ENCODE measurements at regions not wholly inside any gene's neighbourhood (a gene's known extent, or its start where the extent isn't known, plus 50 kb on each side); places are given as distances from the start of the nearest gene placed in this dataset.
"Not testable (repeated sequence)": the region's sequence is repeated elsewhere in the genome, so short reads cannot be mapped to it uniquely, and the experiment has no call there.

DNA sequence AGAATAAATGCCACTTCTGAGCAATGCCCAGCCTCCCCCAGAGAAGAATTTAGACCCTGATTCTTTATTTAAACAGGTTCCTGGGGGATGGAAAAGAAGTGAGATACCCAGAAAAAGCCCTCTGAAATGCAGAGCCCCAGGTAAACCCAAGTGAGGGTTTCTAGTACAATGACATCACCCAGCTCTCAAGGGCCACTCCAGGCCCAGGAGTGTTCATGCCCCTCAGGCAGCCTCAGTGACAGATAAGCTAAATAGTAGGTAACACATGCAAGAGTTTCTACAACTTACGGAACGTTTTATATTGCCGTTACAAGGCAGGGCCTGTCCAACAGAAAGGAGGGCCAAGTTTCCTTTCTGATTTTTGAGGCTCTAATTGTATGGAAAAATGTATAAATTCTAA, 683.7 kb upstream of the SALL1 start:
- DNase-seq: no peak

DNA sequence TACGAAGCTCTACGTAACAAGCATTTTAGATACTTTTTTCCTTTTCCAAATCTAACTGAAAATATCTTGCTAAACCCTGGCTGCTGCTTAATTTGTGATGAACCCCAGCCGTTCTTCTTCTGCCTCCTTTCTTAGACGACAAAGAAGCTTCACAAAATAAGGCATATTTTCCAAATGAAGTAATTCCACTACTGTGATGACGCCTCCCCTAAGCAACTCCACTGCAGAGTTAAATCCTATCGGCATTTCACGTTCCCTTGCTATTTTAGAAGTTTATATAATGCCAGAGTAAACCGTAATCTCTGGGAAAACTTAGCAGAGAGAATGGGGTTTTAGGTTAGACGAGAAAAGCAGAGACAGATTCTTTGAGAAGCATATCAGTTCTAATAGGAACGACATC, 683.1 kb upstream of the SALL1 start:
- DNase-seq: no peak

DNA sequence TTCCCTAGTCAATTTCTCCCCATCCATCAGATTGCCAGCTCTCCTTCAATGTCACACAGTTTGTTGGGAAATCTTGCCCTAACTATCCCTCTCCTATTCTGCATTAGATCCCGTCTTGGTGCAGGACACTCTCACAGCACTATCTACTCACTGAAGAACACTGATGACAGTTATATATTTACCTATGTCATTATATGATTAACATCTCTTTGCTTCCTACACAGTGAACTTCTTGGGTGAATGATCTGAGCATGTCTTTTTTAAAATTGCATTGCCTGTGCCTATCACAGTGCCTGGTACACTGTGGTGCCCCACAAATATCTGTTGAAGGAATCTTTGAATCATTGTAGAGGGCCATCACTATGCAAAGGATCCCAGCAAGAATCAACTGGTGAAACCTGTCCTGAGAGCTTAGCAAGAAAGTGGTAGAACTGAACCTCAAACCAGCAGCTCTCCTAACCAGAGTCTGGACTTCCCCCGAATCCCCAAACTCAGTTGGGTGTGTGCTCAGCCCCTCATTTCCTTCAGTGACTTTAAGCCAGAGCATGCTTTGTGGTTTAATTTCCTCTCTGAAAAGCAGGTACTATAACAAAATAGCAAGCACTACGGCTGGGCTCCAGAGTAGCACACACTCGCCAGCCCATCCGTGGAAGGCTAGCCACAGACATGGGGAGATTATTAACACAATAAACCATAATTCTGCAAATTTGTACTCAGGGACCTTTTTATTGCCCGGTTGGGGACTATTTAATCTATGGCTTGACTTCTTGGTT, 680.7 kb upstream of the SALL1 start:
- DNase-seq: no peak

DNA sequence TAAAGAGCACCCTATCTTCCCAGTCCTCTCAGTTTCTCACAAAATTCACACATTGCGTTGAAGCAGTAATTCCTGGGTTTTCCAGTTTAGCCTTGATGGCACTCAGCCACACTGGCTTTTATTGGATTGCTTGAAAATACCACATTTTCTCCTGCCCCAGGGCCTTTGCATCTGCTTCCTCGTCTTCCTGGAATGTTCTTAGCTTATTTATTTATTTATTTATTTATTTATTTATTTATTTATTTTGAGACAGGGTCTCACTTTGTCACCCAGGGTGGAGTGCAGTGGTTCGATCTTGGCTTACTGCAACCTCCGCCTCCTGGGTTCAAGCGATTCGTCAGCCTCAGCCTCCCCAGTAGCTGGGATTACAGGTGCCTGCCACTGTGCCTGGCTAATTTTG, 680.0 kb upstream of the SALL1 start:
- not testable (repeated sequence) for DNase-seq

DNA sequence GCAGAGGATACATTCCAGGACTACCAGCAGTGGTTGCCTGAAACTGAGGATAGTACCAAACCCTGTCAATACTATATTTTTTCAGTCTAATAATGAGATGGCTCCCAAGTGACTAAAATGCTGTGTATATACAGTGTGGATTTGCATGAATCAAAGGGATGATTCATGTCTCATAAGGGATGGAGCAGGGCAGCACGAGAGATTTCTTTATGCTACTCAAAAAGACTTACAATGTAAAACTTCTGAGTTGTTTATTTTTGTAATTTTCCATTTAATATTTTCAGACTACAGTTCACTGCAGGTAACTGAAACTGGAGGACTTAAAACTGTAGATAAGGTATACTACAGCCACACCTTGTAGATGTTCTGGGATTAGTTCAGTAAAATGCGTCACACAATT, 674.7 kb upstream of the SALL1 start:
- no peak for DNase-seq

DNA sequence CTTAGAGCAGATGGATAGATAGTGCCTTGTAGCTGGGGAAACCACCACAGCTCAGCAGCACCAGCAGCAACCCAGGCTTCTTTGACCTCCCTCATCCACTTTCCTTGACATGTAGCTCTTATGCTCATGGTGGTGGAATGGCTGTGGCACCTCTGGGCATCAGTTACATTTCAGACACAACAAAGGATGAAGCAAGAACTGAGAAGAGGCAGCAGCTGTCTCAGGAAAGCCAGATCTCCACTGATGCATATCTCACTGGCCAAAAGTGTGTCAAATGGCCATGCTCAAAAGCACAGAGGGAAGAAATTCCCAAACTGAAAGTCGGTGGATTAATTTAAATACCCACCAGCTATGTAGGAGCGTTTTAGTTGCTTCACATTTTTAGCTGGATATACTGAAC, 671.4 kb upstream of the SALL1 start:
- DNase-seq: no peak

DNA sequence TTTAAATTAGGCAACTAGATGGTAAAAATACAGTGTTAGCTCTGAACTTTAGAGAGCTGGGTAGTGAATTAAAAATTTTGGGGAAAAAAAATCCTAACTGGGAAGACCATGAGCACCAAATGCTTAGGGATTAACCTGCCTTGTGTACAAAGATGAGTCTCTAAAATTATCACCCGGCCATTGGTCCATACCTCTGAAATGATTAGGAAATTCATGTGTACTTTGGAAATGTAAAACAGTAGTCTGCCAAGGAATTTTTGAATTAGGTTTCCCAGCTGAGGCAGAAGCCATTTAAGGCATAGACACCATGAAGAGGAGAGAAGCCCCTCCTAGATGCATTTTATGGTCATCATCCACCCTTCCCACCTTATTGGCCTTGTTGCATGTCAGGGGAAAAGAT, 670.5 kb upstream of the SALL1 start:
- DNase-seq: no peak

DNA sequence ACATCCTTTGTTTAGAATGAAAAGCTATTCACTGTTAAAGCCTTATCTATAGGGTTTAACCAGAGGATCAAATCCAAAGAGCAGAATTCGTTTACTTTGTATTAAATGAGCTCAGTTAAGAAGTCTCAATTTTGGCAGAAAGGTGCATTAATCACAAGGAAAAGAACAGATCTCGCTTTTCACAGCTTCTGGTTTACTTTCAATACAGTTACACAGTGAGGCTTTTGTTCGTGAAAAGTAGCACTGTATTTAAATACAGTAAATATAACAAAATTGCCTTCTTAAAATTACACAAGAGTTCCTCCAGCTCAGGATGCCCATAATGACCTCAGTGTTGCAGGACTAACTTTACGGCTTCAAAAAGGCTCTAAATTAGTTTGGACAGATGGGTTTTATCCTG, 669.1 kb upstream of the SALL1 start:
- no peak for DNase-seq

DNA sequence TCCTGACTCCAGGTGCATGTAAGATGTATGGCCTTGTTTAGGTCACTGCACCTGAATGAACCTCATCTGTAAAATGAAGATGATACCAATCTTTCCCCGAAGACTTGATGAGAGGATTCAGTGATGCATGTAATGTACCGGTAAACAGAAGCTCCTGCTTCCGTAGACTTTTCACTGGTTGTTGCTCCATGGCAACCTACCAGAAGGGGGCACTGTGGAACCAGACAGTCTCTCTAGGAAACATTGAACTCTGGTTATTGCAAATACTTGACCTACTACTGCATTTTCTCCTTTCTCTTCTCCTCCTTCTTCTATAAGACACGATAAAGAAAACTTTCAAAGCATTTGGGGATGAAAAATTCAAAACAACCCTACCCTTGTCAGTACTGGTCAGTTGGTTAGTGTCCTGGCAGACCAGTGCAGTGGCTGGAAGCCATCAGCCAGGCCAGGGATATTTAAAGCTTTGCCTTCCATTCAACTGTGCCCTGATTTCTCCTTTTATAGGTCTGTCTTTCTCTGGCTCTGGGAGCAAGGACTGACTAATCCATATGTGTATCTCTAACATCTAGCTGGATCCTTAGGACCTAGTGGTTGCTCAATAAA, 667.4 kb upstream of the SALL1 start:
- peak; percentile 29 for DNase-seq

DNA sequence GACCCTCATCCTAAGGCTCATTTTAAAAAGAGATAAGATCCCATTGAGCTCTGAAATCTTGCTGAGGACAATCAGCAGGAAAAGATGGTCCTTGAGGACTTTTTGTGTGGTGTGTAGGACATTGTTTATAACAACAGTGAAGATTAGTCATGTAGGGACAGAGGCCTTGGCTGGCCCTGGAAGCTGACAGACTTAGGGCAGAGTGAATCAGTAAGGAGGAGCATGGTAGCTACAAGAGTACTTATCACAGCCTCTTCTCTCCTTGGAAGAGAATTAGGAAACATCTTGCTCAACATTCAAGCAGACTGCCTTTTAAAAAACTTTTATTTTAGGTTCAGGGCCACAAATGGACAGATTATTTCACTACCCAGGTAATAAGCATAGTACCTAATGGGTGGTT, 665.9 kb upstream of the SALL1 start:
- no peak for DNase-seq

DNA sequence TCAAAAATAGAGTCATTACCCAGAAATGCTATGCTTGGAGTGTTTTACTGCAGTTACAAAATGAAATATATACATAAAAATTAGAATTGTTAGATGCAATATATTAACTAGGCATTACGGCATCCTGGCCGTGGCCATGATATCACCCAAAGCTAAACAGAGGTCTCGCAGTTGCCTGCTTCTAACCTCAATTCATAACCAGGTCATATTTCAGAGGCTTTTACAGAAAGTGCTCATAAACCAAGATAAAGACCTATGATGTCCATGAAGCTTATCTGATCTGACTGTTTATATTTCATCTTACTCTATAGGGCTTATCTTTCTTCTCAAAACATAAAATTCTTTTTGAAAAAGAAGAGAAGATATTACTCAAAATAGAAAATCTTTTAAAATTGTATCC, 664.5 kb upstream of the SALL1 start:
- no peak for DNase-seq

DNA sequence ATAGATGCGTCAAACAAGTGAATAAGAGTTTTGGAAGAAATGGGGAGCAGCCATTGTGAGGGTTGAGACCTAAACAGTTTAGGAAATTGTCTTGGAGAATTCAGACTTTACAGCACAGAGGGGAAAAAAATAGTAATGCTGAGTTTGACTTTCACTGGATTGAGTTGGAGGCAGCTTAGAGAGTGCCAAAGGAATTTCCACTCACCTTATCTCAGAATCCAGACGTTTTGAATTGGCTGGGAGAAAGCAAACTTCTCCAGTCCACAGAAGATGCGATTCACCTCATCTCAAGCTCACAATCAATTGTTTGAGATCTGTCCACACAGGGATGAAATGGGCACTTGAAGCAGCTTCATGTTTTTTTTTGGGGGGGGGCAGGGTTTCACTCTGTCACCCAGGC, 663.5 kb upstream of the SALL1 start:
- no peak for DNase-seq

DNA sequence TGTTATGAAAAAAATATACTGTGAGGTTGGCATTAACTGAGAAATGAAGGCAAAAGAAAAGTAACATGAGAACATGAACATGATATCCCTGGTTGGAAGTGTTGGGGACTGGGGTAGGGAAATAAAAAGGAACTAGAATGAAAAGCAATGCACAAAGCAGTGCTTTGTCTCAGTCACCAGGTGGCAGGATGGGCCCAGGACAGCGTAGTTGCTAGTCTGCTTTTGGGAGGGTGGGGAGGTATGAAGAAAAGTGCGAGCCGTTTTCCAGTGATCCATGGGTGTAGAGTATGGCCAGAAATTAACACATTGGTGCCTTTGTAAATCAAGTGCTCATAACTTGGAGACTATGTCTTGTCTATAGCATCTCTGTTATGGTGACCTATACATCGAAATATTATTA, 662.5 kb upstream of the SALL1 start:
- DNase-seq: no peak

DNA sequence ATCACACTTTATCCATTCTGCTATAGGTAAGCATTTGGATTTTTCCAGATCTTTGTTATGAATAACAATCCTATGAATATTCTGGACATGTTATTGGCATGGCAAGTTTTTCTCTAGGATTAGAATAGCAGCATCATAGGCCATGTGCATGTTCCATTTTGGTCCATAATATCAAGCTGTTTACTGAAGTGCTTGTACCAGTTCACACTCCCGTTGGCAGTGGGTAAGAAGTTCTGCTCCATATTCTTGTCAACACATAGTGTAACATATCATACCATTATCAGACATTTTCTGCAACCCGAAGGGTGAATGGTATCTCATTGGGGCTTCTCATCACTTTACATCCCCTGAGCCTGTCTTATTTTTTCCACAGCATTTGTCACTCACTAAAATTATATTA, 661.9 kb upstream of the SALL1 start:
- DNase-seq: no peak

DNA sequence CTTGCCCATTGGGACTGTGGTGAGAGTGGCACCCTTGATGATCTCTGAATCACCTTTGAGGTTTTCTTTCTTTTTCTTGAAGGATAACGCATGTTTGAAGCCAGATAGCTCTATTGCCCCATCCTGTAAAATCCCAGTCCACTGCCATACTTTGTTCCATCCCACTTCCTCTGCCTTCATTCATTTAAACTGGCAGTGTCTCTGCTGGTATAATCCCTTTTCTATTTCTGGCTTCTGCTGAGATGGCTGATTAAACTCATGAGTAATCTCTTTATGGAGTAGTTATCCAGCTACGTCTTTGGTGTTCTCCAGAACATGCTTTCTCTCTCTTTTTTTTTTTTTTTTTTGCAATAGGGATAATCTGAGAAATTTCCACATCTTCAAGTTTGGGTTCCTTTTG, 656.5 kb upstream of the SALL1 start:
- DNase-seq: no peak

DNA sequence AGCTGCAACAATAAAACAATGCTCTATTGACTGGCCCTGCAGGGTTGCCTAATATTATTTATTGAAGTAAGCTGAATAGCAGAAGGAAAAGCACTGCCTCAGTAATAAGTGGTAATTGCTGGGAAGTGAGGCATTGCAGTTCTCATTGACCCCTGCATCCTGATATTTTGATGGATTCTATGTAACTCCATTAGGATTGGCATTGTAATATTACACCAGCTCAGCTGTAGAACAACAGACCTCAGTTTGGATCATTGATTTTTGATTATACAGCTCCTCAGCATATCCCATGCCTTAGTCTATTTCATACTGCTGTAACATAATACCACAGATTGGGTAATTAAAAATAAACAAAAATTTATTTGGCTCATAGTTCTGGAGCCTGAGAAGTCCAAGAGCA, 650.6 kb upstream of the SALL1 start:
- no peak for DNase-seq

DNA sequence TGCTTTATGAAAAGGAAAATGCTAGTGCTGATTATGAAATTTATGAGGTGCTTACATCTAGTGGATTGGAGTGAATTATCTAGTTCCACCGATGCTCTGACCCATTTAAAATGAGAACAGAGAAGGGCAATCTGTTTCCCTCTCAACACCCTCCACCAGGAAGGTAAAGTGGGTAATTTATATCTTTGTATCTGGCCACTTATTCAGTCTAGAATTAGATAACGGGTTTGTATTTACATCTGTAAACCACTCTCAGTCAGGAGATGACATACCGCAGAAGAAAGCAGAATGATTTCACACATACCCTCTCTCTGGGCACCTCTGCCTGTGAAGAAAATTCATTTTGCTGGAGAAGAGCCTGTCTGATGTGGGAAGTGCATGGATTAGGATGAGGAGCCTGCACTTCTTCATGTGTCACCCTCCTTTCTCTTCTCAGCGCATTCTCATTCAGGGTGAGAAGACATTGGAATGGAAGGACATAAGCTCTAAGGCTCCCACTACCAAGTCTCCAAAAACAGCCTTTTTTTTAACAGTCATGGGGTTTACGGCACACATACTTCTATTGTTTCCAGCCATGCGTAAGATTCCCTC, 646.7 kb upstream of the SALL1 start:
- no peak for DNase-seq

DNA sequence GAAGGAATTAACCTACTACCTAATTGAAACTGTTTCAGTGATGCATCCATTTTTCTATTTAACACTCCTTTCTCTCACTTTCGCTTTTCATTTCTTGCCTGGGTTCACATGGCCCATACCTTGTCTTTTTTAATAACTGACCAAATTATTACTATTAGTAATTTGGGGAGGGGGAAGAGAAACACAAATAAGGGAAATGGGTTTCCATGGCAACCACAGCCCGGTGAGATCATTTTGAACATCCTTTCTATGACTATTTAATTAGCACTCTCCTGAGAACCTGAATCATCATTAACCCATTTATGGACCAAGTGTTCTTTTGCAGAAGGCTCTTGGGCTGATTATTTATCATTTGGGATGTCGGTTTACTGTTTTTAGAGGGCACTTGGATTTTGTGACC, 628.2 kb upstream of the SALL1 start:
- no peak for DNase-seq

DNA sequence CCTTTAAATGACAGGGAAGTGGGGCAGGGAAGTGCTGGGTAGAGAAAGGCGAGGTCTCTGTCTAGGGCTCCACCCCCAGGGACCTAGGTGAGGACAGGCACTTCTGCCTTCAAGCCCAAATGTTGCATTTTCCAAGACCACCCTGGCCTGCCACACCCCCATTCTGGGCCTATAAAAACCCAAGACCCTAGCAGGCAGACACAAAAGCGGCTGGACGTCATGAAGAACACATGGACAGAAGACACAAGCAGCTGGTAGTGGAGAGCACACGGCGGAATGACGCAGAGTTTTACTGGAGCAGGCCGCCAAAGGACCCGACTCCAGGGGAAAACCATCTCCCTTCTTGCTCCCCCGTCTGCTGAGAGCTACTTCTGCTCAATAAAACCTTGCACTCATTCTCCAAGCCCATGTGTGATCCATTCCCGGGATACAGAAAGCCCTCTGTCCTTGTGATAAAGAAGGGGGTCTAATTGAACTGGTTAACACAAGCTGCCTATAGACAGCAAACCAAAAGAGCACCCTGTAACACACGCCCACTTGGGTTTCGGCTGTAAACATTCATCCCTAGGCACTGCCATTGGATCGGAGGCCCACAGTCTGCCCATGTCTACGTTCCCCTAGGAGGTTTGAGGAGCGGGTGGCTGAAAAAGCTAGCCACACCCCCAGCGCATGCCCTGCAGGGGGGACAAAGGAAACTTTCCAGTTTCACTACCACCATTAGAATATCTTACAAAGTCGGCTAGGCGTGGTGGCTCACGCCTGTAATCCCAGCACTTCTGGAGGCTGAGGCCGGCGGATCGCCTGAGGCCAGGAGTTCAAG, 622.2 kb upstream of the SALL1 start:
- no peak for DNase-seq

DNA sequence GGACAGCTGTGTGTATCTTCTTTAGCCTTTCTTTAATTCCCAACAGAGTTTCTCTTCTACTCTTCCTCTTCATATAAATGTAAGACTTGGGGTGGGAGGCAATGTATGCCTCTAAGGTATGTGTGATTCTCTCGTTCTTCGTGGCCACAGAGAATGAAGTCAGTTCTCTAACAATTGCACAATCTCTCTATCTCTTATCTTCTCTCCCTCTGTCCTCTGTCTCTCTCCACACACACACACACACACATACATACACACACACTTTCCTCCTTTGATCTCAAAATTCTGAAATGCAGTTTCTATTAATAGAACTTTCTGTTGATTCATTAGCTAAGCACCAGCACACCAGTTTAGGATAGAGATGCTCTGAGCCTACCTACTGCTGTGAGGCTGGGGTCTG, 615.7 kb upstream of the SALL1 start:
- no peak for DNase-seq

DNA sequence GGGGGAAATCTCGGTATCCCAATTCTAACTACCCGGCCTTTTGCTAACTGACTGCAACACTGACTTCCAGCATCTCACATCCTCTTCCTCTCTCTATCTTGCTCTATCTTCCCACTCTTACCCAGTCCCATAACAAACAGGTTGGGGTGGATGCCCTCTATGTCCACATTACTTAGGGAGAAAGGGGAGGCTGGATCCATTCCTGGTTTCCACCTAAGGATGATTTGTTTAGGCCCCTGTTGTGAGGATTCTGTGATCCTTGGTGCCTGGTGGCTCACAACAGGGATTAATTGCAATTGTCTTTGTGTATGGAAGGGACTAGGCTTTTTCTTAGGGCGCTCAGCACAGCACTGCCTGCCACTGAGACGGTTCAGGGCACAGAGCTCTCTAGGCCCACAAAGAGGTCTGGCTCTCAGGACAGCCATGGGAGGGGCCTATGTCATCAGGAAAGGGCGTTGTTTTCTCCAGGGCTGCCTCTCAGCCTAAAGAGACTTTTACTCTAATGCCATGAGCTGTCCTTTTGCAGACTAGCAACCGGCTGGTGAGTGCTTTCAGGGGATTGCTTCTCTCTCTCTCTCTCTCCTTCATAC, 612.1 kb upstream of the SALL1 start:
- no peak for DNase-seq

DNA sequence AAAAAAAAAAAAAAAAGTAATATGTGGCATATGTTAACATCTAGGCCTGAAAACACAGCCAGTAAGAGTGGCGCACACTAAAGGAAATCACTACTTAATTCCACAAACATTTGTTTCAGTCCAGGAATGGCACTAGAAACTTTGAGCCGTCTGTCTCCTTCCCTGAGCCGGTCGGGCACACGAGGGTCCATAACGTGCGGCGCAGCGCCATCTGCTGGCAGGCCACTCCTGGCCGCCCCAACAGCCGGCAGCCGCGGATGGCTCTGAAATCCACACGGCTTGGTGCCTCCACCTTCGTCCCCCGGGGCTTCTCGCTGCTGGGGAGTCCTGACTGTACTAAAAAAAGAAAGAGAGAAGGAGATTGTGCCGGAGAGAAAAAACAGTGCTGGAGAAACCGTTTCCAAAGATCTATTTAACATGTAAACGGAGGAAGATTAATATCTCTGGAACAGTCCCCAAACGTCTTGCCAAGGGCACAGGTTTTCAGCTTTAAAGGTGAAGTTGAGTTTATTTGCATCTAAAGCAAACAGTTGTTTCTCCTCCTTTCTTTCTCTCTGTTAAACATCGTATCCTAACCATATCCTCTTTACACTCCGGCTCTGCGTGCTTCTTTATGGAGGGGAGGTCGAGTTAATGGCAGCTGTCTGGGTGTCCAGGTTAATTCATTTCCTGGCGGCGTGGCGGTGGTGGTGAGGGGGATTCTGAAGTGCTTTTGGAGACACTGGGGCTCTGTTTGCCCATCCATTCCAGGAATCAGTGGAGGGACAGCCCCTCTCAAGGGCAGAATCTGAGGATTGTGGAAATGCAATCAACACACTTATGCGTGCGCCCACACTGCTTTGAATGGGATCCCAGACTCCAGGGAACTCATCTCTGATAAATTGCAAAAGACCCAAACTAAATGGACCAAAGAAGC, 611.3 kb upstream of the SALL1 start:
- peak; percentile 84 for DNase-seq

Measured in left hindlimb (tissue), 1 donor.